ENCODE measurements at regions not wholly inside any gene's neighbourhood (a gene's known extent, or its start where the extent isn't known, plus 50 kb on each side); places are given as distances from the start of the nearest gene placed in this dataset.

GRCh38 chr5:168020542-168021294 is 270.7 kb upstream of the WWC1 start:
- no peak for TF ChIP-seq CSDC2 (CRISPR knock-in tag; IDR thresholded peaks at IDR 0.05)
- TF ChIP-seq CREB5 (CRISPR knock-in tag; IDR thresholded peaks at IDR 0.05; ENCODE audit: low read depth) = no peak
- no peak for TF ChIP-seq CSRNP3 (CRISPR knock-in tag; IDR thresholded peaks at IDR 0.05)
- no peak for TF ChIP-seq TOX (CRISPR knock-in tag; IDR thresholded peaks at IDR 0.05; ENCODE audit: borderline replicate concordance)
- no peak for TF ChIP-seq ZFP30 (CRISPR knock-in tag; IDR thresholded peaks at IDR 0.05)
- TF ChIP-seq ZNF8 (CRISPR knock-in tag; IDR thresholded peaks at IDR 0.05) = no peak
- TF ChIP-seq PPARA (CRISPR knock-in tag; IDR thresholded peaks at IDR 0.05; ENCODE audit: borderline replicate concordance) = no peak

All from SK-N-SH treated with all-trans-retinoic acid at 6 μM for 48 hours (cell line).